ENCODE measurements at regions not wholly inside any gene's neighbourhood (a gene's known extent, or its start where the extent isn't known, plus 50 kb on each side); places are given as distances from the start of the nearest gene placed in this dataset.

DNA sequence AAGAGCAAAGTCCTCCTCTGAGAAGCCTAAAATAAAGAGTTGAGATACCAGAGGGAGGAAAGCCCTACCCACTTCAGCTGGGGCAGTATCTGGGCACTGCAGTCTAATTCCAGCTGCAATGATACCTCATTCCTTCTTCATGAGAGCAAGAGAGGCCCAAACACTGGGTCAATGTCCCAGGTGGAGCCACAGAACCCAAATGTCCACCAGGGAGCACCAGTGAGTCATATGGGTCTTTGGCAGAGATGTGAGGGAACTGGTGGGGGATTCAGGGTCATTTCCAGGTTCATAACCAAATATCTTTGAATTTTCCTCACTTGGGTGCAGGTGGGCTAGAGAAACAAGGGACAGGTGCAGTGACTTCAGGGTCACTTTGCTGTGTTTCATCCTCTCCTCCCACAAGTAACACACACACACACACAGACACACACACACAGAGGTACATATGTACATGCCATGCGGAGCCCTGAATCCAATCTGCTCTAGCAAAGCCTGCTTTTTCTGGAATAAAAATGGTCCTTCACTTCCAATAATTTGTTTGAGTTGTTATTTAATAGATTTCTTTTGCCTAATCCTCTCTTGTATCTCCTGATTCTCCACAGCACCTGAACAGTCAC lies 585.4 kb downstream of the SOX6 start:
- peak; percentile 13 to 15 for DNase-seq (ENCODE audit: low read depth in 2 of 2)

GRCh38 chr11:15772547-15772946 lies 583.8 kb downstream of the SOX6 start:
- no peak for DNase-seq (ENCODE audit: low read depth in 2 of 2)

DNA sequence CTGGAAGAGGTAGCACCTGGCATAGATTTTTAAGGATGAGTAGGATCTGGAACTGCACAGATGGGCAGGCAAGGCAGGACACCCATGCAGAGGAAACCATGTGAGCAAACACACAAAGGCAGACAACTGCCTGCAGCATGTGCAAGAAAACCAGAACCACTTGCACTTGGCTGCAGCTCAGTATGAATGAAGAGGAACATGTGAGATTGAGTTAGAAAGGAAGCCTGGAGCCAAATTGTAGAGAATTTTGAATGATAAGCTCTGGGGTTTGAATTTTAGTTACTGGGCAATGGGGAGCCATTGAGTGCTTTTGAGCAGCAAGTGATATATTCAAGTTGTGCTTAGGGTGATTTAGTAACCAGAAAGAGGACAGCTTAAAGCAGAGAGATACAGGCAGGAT lies 583.4 kb downstream of the SOX6 start:
- no peak for DNase-seq (ENCODE audit: low read depth in 2 of 2)

- no peak for DNase-seq (ENCODE audit: low read depth in 2 of 2)
Measured at GRCh38 chr11:15773476-15774387, 582.6 kb downstream of the SOX6 start.

GRCh38 chr11:15774388-15774939 lies 581.9 kb downstream of the SOX6 start:
- no peak for DNase-seq (ENCODE audit: low read depth in 2 of 2)

GRCh38 chr11:15775015-15775541 lies 581.3 kb downstream of the SOX6 start:
- DNase-seq (ENCODE audit: low read depth in 2 of 2) = no peak

- no peak for DNase-seq (ENCODE audit: low read depth in 2 of 2)
Measured at GRCh38 chr11:15775797-15776196, 580.5 kb downstream of the SOX6 start.

DNA sequence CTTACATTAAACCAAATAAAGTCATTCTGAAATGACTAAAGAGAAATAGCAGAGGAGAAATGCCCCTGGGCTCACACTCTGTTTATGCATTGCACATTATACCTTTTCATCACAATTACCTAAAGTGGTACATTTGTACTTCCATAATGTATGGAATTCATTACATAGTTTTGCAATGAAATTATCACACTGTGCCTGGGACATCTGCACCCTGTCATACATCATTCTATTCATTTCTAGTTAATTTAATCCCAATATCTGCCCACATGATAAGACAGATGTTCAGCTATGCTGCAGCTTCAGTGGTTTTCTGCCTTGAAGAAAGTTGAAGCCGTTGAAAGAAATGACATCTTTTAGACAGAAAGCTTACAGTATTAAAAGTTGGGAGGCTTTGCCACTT lies 580.0 kb downstream of the SOX6 start:
- no peak for DNase-seq (ENCODE audit: low read depth in 2 of 2)

GRCh38 chr11:15779518-15779917 lies 576.8 kb downstream of the SOX6 start:
- no peak for DNase-seq (ENCODE audit: low read depth in 2 of 2)

GRCh38 chr11:15780382-15780781 lies 576.0 kb downstream of the SOX6 start:
- no peak for DNase-seq (ENCODE audit: low read depth in 2 of 2)

- DNase-seq (ENCODE audit: low read depth in 2 of 2) = no peak
Measured at GRCh38 chr11:15780837-15781236, 575.5 kb downstream of the SOX6 start.

GRCh38 chr11:15783619-15784018 lies 572.7 kb downstream of the SOX6 start:
- no peak for DNase-seq (ENCODE audit: low read depth in 2 of 2)

DNA sequence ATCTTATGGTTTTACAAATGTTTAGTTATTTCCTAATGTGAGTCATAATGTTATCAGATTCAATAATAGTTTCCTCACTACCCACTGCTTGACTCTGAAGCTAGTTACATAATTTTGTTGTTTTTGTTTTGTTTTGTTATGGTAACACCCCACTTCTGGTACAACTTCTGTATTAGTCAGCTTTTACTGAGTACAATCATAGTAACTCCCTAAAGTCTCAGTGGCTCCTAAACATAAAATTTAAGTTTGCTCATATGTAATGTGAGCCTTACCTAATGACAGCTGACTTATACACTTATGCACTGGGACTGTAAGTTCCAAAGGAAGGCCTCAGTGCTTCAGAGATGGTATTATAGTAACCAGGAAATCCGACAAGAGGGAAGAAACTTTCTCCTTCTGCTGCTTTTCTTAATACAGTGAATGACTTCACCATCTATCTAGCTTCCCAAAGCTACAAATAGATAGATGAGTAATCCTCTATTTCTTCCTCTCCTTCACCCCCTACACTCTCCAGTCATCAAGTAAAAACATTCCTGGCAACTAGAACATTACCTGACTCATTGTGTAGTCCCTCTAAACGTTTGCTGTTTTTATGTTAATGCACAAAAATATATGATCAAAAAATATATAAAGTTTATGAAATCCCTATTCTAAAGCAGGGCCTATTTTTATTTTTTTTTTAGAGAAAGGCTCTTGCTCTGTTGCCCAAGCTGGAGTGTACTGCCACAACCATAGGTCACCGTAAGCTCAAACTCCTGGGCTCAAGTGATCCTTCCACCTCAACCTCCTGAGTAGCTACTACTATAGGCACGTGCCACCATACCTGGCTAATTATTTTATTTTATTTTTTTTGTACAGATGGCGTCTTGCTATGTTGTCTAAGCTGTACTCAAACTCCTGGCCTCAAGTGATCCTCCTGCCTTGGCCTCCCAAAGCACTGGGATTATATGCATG lies 563.0 kb downstream of the SOX6 start:
- DNase-seq (ENCODE audit: low read depth in 2 of 2) = no peak

DNA sequence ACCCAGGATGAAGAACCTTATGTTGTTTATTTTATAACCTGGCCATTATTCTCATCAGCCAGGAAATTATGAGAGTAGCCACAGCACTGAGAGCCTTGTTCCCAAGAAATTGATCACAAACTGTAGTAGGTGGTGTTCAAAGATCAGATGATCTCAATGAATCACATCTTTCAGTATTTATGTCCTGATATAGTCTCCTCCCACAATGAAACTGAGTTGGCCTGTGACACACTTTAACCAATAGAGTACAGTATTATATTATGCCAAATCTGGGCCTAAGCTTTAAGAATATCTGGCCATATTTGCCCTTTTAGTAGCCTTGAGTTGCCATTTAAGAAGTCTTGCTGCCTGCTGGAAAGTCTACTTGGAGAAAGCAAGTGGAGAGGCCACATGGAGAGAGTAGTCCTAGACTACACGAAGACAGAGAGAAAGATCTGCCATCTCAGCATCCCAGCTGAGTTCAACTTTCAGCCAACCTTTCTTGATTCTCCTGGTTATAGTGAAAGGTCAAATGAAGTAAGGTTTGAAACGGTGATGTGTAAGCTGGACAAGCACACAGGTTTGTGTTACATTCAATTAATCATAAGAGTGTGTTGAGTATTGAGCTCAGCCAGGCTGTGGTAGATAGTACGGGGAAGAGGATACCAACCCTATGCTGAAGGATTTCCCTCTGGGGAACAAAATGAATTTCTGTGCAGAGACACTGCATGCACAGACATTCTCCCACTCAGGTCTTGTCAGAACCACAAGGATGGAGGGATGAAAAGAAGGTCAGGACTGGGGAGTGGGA lies 561.8 kb downstream of the SOX6 start:
- DNase-seq (ENCODE audit: low read depth in 2 of 2) = no peak

DNA sequence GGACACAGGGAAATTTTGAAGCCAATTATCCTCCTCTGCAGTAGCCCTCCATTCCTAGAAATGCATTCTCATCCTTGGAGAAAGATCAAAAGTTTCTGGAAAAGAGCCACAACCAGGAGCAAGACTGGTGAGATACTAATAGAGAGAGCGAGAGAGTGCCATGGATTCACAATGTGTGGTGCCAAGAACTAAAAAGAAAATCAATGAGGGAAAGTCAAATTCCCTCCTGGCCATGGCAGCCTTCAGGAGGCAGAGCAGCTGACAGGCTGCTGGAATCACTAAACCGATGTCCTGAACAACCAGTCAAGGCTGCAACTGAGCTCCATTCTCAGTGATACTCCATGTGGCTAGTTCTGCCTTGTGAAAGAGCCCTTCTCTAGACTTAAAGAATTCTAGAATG lies 561.0 kb downstream of the SOX6 start:
- DNase-seq (ENCODE audit: low read depth in 2 of 2) = no peak

- DNase-seq (ENCODE audit: low read depth in 2 of 2) = peak; percentile 56 to 59
Measured at GRCh38 chr11:15800111-15800800, 556.1 kb downstream of the SOX6 start.

GRCh38 chr11:15801126-15801525 lies 555.2 kb downstream of the SOX6 start:
- DNase-seq (ENCODE audit: low read depth in 2 of 2) = no peak

GRCh38 chr11:15801616-15802015 lies 554.7 kb downstream of the SOX6 start:
- no peak for DNase-seq (ENCODE audit: low read depth in 2 of 2)

DNA sequence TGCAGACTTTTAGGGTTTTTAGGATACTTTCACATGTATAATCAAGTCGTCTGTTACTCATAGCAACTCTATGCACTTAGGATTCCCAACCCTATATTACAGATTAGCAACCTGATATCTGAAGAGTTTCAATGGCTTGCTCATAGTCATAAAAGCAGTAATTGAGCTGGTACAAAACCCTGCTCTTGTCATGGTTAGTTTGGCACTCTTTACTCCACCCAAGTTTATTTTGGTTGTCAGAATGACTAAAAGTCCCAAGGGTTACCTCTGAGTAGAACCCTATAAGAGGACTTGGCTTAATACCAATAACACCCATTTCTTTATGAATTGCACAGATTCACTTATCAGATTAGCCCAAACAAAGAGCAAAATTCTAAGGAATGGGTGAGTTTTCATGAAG lies 550.6 kb downstream of the SOX6 start:
- no peak for DNase-seq (ENCODE audit: low read depth in 2 of 2)

GRCh38 chr11:15806217-15806616 lies 550.1 kb downstream of the SOX6 start:
- no peak for DNase-seq (ENCODE audit: low read depth in 2 of 2)

Data from fibroblast of skin of left quadriceps (primary cell).